Activated CD4-positive, alpha-beta T cell treated with anti-CD3 and anti-CD28 coated beads, Interleukin-2, amount 10 ng/mL, durations not matched to agents 24 days and 14 days (primary cell): ENCODE measurements at regions not wholly inside any gene's neighbourhood (a gene's known extent, or its start where the extent isn't known, plus 50 kb on each side); places are given as distances from the start of the nearest gene placed in this dataset.

ENCODE experiments used
- DNase-seq: peaks from one replicate; pipeline ENCODE4 v3.0.0; 2022
- H3K27ac Mint-ChIP-seq: one replicate; pipeline ENCODE4 v1.8.0; 2022; ENCODE audit warnings: mild to moderate bottlenecking, mixed read lengths
- H3K27me3 Mint-ChIP-seq: one replicate; pipeline ENCODE4 v1.8.0; 2022; ENCODE audit warnings: mixed read lengths
- H3K36me3 Mint-ChIP-seq: one replicate; pipeline ENCODE4 v1.8.0; 2022; ENCODE audit warnings: low read depth, mild to moderate bottlenecking, mixed read lengths
- H3K4me1 Mint-ChIP-seq: one replicate; pipeline ENCODE4 v1.8.0; 2021; ENCODE audit warnings: mixed read lengths
- H3K4me3 Mint-ChIP-seq: one replicate; pipeline ENCODE4 v1.8.0; 2022; ENCODE audit warnings: mild to moderate bottlenecking, moderate library complexity, mixed read lengths
- H3K9me3 Mint-ChIP-seq: one replicate; pipeline ENCODE4 v1.8.0; 2021; ENCODE audit warnings: mixed read lengths
- intact Hi-C: fragments of 100-400 bp; cut with micrococcal nuclease; formaldehyde crosslinking; loops from one replicate; pipeline ENCODE4 v1.15.1; 2023

- Mint-ChIP-seq H3K27ac (no peak overlapping the region), H3K4me1 (no peaks in the 10 kb centered on the region), H3K4me3 (no peak overlapping the region), H3K9me3 (no peaks in the 10 kb centered on the region), H3K27me3 (no peaks in the 10 kb centered on the region), H3K36me3 (no peaks in the 10 kb centered on the region)
- intact Hi-C loops = no loop called here
- no peak for DNase-seq
These were observed 80.7 kb upstream of the GPM6B start for GRCh38 chrX:13897566-13897965.

- Mint-ChIP-seq H3K9me3 (no peaks in the 10 kb centered on the region), H3K36me3 (no peaks in the 10 kb centered on the region), H3K27ac (no peak overlapping the region), H3K4me3 (no peak overlapping the region), H3K4me1 (no peaks in the 10 kb centered on the region), H3K27me3 (no peaks in the 10 kb centered on the region)
- intact Hi-C loops = no loop called here
- no peak for DNase-seq
These were observed 78.1 kb upstream of the GPM6B start for GRCh38 chrX:13894888-13895565.

- no peak overlapping the region for H3K4me3 Mint-ChIP-seq
- DNase-seq = no peak
These were observed 76.9 kb upstream of the GPM6B start for GRCh38 chrX:13893826-13894225.

DNA sequence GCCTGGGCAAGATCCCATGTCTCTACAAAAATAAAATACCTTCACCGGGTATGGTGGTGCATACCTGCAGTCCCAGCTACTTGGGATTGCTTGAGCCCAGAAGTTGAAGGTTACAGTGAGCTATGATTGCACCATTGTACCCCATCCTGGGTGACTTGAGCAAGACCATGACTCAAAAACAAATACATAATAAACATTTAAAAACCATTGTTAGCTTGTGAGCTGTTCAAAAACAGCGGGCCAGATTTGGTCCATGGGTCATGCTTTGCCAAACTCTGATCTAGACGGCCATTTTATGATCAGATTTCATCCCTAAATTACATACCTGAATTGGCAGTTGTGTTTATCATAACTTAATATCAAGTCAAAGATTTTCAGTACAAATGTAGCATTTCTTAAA is 76.0 kb upstream of the GPM6B start:
- Mint-ChIP-seq H3K27ac (no peak overlapping the region), H3K36me3 (no peaks in the 10 kb centered on the region), H3K9me3 (no peaks in the 10 kb centered on the region), H3K4me1 (no peaks in the 10 kb centered on the region), H3K27me3 (no peaks in the 10 kb centered on the region), H3K4me3 (no peak overlapping the region)
- no peak for DNase-seq
- intact Hi-C loops = no loop called here

More at GRCh38 chrX:13893826-13894225, 76.9 kb upstream of the GPM6B start:
- no peaks in the 10 kb centered on the region for H3K4me1 Mint-ChIP-seq
- no peaks in the 10 kb centered on the region for H3K27me3 Mint-ChIP-seq
- H3K9me3 Mint-ChIP-seq = no peaks in the 10 kb centered on the region
- intact Hi-C loops = no loop called here
- no peaks in the 10 kb centered on the region for H3K36me3 Mint-ChIP-seq
- no peak overlapping the region for H3K27ac Mint-ChIP-seq

DNA sequence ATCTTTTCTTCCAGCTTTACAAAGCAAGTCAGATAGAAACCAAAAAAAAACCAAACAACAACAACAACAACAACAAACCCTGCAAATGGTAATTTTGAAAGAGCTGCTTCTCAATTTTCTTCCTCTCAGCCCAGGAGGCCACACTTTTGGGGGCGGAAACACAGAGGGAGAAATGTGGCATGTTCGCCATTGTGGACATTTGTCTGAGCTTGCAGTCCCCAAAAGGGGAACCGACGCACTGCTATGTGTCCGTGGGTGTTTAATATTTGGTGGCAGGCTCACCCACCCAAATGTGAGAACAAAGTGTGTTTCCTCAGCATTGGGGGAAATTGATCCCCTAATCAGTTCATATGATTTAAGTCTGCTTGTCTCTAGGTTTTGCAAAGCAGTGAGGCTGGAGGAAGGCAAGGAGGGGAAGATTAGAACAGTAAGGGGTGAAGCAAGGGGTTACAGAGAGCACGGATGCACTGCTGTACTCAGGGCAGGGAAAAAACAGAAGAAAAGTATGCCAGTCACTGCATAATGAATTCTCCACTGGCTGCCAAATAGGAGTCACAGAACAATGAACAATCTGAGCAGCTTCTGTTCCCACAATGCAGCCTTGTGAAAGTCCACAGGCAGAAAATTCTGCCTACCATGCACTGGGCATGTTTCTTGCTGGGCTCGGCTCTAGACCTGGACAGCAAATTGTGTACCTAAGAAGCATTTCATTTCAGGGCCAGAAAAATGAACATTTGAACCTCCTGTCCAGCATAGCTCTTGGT is 74.7 kb upstream of the GPM6B start:
- Mint-ChIP-seq H3K36me3 (no peaks in the 10 kb centered on the region), H3K27ac (no peak overlapping the region), H3K9me3 (no peaks in the 10 kb centered on the region), H3K4me3 (no peak overlapping the region), H3K4me1 (no peaks in the 10 kb centered on the region), H3K27me3 (peaks cover 2% of the 10 kb centered on the region)
- no peak for DNase-seq
- intact Hi-C loops = no loop called here

- H3K4me3 Mint-ChIP-seq = no peak overlapping the region
- no peak overlapping the region for H3K27ac Mint-ChIP-seq
- DNase-seq = no peak
- H3K9me3 Mint-ChIP-seq = no peaks in the 10 kb centered on the region
- no peaks in the 10 kb centered on the region for H3K36me3 Mint-ChIP-seq
- no peaks in the 10 kb centered on the region for H3K4me1 Mint-ChIP-seq
- H3K27me3 Mint-ChIP-seq = peaks cover 2% of the 10 kb centered on the region
- intact Hi-C loops = no loop called here
These were observed 73.9 kb upstream of the GPM6B start for GRCh38 chrX:13890806-13891205.

DNA sequence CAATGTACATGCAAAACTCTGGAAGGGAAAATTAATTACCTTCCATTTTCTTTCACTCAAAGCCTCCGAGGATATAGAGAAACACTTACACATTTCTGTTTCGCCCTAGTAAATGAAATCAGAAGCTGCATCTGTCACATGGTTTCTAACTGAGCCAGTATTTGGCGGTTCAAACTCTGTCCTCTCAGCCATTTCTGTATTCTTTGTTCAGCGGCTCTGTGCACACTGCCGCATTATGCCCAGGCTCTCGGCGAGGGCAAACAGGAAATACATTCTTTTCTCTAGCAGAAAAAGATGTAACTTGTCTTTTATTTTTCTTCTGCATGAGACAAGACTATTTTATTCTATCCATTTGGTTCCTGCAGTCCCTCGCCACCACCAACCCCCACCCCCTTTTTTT is 71.4 kb upstream of the GPM6B start:
- intact Hi-C loops = no loop called here
- Mint-ChIP-seq H3K36me3 (no peaks in the 10 kb centered on the region), H3K4me3 (no peak overlapping the region), H3K27ac (no peak overlapping the region), H3K9me3 (no peaks in the 10 kb centered on the region), H3K27me3 (peaks cover 2% of the 10 kb centered on the region), H3K4me1 (no peaks in the 10 kb centered on the region)
- no peak for DNase-seq

- no peaks in the 10 kb centered on the region for H3K4me1 Mint-ChIP-seq
- peaks cover 2% of the 10 kb centered on the region for H3K27me3 Mint-ChIP-seq
- DNase-seq = no peak
- no peaks in the 10 kb centered on the region for H3K9me3 Mint-ChIP-seq
- H3K36me3 Mint-ChIP-seq = no peaks in the 10 kb centered on the region
- no peak overlapping the region for H3K4me3 Mint-ChIP-seq
- no peak overlapping the region for H3K27ac Mint-ChIP-seq
- intact Hi-C loops = no loop called here
These were observed 68.7 kb upstream of the GPM6B start for GRCh38 chrX:13885591-13885990.

DNA sequence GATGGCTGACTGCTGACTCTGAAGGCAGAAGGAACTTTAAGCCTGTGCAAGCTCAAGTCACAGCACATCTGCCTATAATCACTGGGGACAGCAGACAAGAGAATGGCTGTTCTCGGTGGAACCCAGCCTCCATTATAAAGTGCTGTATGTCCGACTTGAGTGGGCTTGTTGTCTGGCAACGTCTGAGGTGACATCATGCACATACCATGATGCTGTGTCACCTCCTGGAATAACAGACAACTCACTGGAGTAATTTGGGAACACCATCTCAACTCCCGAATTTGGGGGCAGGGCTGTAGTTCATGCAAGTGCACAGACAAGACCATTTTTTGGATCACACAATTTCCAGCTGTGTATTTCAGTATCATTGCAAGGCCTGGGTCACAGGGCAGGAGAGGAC is 59.8 kb upstream of the GPM6B start:
- Mint-ChIP-seq H3K4me1 (no peaks in the 10 kb centered on the region), H3K9me3 (no peaks in the 10 kb centered on the region), H3K36me3 (no peaks in the 10 kb centered on the region), H3K4me3 (no peak overlapping the region), H3K27ac (no peak overlapping the region), H3K27me3 (no peaks in the 10 kb centered on the region)
- DNase-seq = no peak
- intact Hi-C loops = no loop called here

DNA sequence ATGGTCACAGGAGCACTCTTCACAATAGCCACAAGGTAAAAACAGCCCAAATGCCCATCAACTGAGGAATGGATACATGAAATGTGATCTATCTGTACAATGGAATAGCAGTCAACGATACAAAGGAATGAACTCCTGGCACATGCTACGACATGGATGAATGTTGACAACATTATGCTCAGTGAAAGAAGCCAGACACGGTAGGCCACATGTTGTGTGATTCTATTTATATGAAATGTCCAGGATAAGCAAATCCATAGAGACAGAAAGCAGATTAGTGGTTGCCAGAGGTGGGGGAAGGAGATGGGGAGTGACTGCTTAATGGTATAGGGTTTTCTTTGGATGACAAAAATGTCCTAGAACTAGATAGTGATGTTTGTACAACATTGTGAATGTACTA is 58.7 kb upstream of the GPM6B start:
- Mint-ChIP-seq H3K27ac (no peak overlapping the region), H3K36me3 (no peaks in the 10 kb centered on the region), H3K9me3 (no peaks in the 10 kb centered on the region), H3K27me3 (no peaks in the 10 kb centered on the region), H3K4me3 (no peak overlapping the region), H3K4me1 (no peaks in the 10 kb centered on the region)
- intact Hi-C loops = no loop called here
- DNase-seq = no peak

DNA sequence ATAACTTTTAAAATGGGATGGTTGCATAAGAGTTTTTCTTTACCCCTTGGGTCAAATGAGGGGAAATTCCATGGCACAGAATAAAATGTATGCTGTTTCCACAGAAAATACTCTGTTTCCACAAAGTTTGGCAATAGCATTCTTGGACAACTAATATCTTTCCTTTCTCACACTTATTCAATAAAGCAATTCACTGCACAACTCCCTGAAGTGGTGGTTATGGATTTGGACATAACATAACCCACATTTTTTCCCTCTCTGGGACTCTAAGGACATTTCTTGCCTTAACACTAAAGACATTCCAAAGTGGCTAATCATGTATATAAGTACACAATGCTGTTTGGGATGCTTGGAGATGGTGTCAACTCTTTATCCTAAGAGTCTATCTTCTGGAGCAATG is 51.7 kb upstream of the GPM6B start:
- Mint-ChIP-seq H3K4me1 (no peaks in the 10 kb centered on the region), H3K9me3 (no peaks in the 10 kb centered on the region), H3K27ac (no peak overlapping the region), H3K4me3 (no peak overlapping the region), H3K27me3 (peaks cover 3% of the 10 kb centered on the region), H3K36me3 (no peaks in the 10 kb centered on the region)
- intact Hi-C loops = no loop called here
- no peak for DNase-seq
